SK-N-SH (cell line): ENCODE measurements at regions not wholly inside any gene's neighbourhood (a gene's known extent, or its start where the extent isn't known, plus 50 kb on each side); places are given as distances from the start of the nearest gene placed in this dataset.

Experiments
- EP300 ChIP-seq, 2 experiments: IDR thresholded peaks; 2 replicates each; pipeline versions ENCODE4 v1.4.0 to v1.6.1; 2012; ENCODE audit warnings: borderline replicate concordance in 1 of 2, low read depth in 1 of 2, low read length in 1 of 2
- TF ChIP-seq, protein P1 (sequence below): fragments of 200-600 bp; sonication (generic); IDR thresholded peaks from 2 replicates; pipeline ENCODE4 v1.6.1; 2017; ENCODE audit warnings: antibody characterized with exemption, mild to moderate bottlenecking, moderate library complexity
- TF ChIP-seq, protein P2 (sequence below): IDR thresholded peaks from 2 replicates; pipeline ENCODE4 v1.4.0; 2012; ENCODE audit warnings: low read depth, borderline replicate concordance
- TF ChIP-seq, protein P3 (sequence below): IDR thresholded peaks from 2 replicates; pipeline ENCODE4 v1.4.0; 2012; ENCODE audit warnings: low read depth

DNA sequence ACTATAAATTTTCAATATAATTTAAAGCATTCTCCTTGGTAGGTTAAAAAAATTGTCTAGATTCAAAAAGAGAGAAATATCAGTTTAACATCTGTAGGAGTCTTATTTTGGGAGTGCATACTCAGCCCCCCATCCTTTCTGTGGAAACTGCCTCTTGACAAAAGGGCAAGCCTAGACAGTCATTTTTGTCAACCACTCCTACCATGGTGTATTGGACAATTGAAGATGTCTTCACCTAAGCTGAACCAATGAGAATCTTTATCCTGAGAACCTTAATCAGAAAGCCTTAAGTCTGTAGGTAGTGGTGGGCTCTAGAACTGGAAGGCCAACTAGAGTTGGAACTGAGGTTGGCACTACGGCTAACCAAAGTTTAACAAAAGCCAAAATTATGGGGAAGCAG is 65.7 kb upstream of the MED13 start:
- TF ChIP-seq, protein P1, sequence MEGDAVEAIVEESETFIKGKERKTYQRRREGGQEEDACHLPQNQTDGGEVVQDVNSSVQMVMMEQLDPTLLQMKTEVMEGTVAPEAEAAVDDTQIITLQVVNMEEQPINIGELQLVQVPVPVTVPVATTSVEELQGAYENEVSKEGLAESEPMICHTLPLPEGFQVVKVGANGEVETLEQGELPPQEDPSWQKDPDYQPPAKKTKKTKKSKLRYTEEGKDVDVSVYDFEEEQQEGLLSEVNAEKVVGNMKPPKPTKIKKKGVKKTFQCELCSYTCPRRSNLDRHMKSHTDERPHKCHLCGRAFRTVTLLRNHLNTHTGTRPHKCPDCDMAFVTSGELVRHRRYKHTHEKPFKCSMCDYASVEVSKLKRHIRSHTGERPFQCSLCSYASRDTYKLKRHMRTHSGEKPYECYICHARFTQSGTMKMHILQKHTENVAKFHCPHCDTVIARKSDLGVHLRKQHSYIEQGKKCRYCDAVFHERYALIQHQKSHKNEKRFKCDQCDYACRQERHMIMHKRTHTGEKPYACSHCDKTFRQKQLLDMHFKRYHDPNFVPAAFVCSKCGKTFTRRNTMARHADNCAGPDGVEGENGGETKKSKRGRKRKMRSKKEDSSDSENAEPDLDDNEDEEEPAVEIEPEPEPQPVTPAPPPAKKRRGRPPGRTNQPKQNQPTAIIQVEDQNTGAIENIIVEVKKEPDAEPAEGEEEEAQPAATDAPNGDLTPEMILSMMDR: no peak
- TF ChIP-seq, protein P2, sequence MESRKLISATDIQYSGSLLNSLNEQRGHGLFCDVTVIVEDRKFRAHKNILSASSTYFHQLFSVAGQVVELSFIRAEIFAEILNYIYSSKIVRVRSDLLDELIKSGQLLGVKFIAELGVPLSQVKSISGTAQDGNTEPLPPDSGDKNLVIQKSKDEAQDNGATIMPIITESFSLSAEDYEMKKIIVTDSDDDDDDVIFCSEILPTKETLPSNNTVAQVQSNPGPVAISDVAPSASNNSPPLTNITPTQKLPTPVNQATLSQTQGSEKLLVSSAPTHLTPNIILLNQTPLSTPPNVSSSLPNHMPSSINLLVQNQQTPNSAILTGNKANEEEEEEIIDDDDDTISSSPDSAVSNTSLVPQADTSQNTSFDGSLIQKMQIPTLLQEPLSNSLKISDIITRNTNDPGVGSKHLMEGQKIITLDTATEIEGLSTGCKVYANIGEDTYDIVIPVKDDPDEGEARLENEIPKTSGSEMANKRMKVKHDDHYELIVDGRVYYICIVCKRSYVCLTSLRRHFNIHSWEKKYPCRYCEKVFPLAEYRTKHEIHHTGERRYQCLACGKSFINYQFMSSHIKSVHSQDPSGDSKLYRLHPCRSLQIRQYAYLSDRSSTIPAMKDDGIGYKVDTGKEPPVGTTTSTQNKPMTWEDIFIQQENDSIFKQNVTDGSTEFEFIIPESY: no peak
- TF ChIP-seq, protein P3, sequence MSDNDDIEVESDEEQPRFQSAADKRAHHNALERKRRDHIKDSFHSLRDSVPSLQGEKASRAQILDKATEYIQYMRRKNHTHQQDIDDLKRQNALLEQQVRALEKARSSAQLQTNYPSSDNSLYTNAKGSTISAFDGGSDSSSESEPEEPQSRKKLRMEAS: no peak
- TF ChIP-seq EP300 (IDR thresholded peaks at IDR 0.05; ENCODE audit: borderline replicate concordance in 1 of 2, low read depth in 1 of 2, low read length in 1 of 2): no peak
